Fibroblast of skin of abdomen (primary cell): ENCODE measurements at regions not wholly inside any gene's neighbourhood (a gene's known extent, or its start where the extent isn't known, plus 50 kb on each side); places are given as distances from the start of the nearest gene placed in this dataset.
"Not testable (repeated sequence)": the region's sequence is repeated elsewhere in the genome, so short reads cannot be mapped to it uniquely, and the experiment has no call there.

Experiments used
- DNase-seq: peaks from one replicate; pipeline ENCODE4 v3.0.0-alpha.2; 2013

DNA sequence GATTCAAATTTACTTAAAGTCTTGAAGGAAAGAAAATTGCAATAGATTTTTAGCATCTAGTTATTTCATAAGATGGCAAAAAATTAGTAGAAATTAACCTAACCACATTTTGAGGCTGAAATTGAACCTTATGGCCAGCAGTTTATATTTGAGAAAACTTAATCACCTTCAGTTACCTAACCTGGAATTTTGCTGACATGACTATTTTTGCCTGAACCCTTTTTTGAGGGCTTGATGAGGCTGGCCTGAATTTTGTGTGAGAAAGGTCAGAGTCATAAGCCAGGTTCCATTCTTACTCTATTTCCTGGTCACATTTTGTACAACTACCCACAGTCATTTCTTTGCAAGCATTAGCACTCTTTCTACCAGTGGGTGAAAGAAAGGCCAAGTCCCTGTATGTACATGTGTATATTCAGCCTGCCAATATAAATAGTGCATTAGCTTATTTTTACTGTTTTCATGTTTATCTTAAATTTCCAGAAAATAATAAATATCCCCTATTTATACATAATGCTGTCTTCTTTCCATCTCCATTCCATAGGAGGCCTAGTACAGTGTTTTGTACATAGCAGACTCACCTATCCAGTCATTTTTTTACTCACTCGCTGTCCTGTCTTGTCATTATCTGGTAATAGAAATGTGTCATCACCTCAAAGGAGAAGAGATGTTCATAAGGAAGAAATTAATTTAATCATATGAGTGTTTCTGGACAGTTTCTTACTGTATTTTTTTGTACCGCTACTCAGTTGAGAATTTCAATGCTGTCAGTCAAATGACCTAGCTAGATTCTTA is 108.4 kb upstream of the SGCD start:
- DNase-seq, result no peak

DNA sequence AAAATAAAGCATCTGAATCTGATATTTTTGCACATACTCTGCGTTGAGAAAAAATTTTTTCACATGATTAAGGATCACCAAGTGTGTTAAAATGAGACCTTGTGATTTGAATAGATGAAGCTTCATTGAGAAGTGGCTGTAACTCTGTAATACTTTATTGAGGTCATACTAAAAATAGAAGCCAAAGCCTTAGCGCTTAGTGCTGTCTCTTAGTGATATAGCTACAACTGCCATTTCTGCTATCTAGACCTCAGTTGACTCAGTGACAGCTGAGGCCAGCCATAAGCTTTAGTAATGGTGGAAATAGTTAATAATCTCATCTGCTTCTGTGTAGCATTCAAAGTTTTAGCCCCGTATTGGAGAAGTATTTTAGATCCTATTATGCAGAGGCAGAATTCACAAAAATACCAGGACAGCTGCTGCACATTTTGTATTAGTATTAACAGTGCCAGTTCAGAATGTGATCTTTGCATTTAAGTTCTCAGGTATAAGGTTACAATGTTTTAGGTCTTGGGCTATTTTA is 107.4 kb upstream of the SGCD start:
- DNase-seq, result no peak

DNA sequence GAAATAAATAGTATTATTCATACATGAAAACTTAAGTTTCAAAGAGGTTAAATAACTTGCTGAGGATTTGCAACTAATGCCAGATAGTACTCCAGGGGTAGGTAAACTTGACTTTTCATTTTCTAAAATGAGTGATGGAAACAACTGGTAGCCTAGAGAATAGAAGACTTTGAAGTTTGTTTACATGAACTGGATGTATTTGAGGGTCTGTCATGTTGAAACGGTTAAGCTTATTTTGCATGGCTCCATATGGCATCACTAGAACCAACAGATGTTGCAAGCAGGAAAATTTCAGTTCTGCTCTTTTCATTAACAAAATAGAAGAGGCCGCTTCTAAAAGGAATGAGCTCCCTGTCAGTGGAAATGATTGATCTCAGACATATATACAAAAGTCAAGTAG is 105.1 kb upstream of the SGCD start:
- DNase-seq, result no peak

DNA sequence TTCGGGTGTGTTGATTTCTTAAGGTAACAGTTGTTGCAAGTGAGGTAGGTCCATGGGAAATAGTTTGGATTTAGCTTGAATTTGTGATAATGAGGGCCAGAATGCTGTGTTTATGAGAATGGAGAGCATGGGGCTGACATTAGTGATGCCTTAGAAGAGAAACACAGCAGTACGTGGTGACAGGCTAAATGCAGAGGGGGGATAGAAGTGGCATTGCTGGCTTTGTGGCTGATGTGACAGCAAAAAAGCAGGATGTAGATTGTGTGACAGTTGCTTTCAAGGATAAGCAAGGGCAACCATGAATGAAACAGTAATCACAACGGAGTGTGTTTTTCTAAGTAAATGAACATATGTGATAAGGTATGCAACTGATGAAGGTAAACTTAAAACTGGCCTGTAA is 103.4 kb upstream of the SGCD start:
- no peak for DNase-seq

DNA sequence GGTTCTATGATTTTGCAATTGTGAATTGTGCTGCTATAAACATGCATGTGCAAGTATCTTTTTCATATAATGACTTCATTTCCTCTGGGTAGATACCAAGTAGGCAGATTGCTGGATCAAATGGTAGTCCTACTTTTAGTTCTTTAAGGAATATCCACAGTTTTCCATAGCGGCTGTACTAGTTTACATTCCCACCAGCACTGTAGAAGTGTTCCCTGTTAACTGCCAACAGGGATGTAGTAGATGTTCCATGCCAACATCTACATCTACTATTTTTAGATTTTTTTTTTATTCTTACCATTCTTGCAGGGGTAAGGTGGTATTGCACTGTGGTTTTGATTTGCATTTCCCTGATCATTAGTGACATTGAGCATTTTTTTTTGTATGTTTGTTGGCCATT is 100.5 kb upstream of the SGCD start:
- DNase-seq, result not testable (repeated sequence)

DNA sequence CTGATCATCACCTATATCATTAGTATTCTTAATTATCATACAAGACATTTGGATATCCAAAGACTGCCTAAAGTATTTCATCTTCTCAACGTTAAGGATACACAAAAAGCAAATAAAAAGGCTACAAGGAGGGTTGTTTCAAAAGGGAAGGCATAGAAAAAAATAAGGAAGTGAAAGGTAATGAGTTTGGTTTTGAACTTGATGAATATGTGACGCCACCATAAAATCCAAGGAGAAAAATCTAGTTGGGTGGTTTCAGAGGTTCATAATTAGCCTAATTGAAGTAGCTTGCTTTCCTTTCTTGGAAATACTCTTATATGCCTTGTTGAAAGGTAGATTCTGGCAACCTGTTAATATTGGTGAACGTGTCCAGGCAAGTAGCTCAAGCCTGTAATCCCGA is 96.1 kb upstream of the SGCD start:
- DNase-seq, result no peak

DNA sequence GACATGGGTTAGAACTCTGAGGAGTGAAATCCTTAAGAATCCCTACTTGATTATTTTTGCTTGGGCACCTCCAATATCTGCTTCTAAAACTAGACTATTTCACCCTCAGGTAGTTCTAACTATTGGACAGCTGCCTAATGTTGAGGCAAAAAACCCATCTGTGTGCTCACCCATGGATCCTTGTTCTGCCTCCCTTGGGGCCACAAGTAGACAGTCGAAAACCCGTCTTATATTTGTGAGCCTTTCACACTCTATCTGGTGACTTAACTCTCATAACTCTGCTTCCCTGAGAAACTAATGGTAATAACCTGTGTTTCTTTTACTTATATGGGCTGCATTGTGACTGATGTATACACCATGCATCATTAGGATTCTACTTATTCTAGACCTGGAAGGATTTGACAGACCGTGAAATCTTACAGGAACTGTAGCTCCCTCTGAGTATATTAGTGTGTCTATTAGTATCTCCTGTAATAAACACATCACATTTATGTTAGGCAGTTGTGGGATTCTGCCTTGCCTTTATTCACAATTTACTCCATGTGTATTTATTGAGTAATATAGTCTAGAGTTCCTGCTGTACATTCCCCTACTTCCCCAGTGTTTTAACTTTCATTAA is 94.6 kb upstream of the SGCD start:
- DNase-seq, result no peak

DNA sequence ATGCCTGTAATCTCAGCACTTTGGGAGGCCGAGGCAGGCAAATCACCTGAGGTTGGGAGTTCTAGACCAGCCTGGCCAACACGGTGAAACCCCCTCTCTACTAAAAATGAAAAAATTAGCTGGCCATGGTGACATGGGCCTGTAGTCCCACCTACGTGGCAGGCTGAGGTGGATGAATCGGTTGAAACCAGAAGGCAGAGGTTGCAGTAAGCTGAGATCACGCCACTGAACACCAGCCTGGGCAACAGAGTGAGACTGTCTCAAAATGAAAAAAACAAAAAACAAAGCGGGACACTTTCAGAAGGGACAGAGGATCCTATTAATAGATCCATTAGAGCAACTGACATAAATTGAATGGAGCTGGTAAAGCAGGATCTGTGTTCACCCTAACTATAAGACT is 89.6 kb upstream of the SGCD start:
- no peak for DNase-seq

DNA sequence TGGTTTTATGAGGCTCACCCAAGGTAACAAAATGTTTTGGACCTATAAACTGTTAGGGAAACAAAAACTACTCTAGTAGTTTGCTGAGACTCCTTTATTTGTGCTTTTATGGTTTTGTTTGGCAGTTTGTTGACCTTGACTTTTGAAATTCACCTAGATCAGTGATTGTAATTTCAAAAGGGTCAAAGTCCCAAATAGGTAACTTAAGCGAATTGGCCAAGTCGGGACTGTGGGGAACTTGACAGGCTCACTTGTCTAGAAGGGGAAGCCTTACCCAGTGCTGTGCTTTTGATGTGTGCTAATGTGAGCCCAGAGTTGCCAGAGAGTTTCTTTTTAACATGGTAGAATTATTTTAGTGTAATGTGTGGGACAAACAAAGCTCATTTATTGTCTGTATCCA is 87.2 kb upstream of the SGCD start:
- no peak for DNase-seq

DNA sequence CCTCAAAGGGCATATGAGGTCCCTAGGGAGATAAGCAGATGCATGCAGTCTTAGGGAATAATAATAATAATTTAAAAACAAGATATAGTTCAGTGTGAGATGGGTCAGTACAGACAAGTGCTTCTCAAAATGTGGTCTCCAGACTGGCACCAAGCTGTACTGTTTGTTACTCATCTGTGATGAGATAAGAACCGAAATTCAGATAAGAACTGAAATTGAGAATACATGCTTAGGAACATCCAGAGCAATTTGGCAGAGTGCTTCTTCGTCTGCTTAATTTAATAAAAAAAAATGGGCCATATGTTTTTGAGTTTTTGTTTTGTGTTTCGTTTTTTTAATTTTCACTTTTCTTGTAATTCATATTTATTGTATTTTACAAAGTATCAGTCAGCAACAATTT is 86.5 kb upstream of the SGCD start:
- no peak for DNase-seq

DNA sequence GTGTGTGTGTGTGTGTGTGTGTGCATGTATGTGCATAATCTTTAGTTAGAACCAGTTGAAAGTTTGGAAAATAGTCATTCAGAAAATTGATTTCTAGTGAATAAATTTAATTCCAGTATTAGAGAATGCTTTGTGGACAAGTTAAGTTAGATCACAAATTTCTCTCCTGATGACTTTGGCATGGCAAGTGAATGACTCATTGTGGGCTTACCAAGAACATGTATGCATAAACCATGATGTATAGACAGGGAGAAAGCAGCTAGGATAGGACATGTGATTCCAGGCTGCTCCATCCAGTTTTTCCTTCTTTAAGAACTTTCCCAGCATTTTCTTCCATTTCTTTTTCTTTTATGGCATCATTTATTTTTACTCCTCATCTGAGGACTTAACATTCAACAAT is 85.7 kb upstream of the SGCD start:
- DNase-seq, result peak; percentile 77

DNA sequence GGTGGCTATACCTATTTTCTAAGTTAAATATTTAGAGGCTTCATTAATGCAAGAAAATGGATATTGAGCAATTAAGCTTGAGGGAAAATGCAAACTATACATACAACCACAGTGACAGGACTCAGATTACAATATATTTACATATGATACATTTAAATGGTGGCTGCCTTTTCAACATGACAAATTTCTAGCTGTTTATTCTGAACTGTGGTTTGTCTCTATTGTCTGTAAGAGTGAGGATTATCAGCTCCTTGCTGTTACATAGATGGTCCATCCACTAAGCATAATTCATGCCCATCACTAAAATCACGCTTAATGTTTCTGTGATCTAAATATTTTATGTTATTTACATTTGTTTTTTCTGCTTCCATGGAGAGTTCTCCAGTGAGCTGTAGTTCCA is 81.1 kb upstream of the SGCD start:
- no peak for DNase-seq

DNA sequence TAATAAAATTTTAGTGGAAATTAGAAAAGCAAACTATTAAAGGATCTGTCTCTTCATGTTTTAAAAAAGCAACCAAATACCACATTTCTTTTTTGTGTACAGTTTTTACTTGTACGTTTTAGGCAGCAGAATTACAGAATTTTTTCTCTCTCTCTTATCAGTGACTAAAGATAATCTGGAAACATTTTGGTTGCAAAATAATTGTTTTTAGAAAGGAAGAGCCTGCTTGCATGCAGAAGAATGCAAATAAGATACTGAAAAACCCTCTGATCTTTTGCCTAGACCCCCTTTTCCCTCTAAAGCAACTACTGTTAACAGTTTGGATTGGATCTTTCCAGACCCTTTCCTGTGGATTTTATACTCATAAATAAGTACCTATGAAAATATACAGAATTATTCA is 75.9 kb upstream of the SGCD start:
- DNase-seq, result no peak

DNA sequence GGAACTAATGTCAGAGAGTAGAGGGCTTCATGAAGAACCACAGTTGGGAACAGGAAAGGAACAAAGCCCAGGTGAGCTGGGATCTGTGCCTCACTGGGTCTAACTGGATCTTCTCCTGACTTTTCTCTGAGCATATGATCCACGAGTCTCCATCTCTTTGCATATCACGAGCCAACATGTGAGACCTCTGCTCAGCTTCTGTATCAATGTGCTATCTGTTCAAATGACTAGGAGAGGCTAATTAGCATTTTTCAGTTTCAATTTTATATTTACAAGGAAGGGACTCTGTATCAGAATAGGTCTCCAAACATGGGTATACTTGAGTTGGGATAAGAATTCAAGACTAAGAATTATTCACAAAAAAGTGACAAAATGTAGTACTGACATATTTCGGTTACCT is 73.8 kb upstream of the SGCD start:
- DNase-seq, result no peak

DNA sequence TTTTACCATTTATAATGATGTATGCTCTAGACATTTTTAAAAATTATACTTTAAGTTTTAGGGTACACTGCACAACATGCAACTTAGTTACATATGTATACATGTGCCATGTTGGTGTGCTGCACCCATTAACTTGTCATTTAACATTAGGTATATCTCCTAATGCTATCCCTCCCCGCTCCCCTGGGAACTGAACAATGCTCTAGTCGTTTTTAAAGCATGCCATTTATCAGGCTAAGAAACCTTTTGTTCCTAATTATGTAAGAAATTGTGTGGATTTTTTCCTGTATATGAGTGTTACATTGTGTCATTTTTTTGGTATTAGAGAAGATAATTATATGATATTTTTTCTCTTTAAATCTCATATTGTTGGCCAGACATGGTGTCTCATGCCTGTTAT is 72.8 kb upstream of the SGCD start:
- peak; percentile 48 for DNase-seq

DNA sequence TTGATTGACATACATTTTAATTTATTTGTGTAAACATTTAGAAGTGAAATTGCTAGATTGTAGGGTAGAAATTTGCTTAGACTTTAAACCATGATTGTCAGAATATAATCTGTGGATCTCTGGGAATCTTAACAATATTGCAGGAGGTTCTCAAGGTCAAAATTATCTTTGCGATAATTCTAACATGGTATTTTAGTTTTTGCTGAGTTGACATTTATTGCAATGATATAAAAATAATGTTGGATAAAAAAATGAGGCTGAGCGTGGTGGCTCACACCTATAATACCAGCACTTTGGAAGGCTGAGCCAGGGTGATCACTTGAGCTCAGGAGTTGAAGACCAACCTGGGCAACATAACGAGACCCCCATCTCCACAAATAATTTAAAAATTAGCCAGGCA is 70.3 kb upstream of the SGCD start:
- DNase-seq, result no peak

DNA sequence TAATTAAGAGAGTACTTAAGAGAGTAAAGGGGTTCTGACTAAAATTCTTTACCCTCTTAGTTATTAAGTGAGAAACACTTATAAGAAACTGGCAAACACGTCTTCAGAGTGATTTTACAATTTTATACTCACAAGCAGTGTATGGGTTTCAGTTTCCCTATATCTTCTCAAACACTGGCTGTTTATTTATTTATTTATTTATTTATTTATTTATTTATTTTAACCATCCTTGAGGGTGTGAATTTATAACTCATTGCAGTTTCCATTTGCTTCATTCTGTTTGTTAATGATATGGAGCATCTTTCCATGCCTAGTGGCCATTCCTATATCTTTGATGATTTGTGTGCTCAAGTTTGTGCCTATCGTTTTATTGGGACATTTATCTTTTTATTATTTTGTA is 68.0 kb upstream of the SGCD start:
- DNase-seq, result no peak

DNA sequence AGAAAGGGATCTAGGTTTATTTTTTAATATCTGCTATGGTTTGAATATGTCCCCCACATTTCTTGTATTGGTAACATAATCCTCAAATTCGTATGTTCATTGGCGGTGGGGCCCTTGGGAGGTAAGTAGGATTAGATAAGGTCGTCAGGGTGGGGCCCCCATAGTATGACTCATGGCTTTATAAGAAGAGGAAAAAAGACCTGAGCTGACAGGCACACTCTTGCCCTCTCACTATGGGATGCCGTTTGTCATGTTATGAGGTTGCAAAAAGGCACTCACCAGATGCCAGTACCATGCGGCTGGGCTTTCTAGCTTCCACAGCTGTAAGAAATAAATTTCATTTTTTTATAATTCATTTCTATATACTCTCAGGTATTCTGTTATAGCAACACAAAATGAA is 67.3 kb upstream of the SGCD start:
- DNase-seq, result no peak

DNA sequence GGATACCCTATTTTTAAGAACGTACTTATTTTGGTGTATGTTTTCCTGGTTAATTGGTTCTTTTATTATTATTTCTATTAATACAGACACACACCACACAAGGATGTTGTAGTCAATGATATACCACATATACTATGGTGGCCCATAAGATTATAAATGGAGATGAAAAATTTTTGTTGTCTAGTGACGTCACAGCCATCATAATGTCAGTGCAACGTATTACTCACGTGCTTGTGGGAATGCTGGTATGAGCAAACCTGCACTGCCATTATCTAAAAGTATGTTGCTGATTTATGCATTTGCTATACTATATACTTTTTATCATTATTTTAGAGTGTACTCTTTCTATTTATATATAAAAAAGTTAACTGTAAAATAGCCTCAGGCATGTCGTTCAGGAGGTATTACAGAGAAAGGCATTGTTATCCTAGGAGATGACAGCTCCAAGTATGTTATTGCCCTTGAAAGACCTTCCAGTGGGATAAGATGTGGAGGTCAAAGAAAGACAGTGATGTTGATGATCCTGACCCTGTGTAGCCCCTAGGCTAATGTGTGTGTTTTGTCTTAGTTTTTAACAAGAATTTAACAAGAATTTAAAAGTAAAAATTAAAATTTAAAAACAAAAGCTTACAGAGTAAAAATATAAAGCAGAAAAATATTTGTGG is 65.6 kb upstream of the SGCD start:
- DNase-seq, result no peak

DNA sequence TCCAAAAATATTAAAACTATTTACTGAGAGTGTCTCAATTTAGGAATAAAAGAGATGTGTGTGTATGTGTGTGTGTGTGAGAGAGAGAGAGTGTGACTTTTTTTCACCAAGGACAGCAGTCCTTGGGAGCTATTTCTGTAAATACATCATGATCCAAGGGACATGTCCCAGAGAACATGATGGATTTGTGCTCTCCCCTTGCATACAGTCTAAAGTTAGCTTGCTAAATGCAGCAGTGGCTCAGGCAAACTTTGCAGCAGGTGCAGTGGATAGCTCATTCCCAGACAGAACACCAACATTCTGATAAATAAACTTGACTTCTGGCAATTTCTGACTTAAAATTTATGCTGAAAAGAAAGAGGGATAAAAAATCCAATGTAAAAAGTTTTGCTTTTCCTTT is 55.4 kb upstream of the SGCD start:
- DNase-seq, result no peak

DNA sequence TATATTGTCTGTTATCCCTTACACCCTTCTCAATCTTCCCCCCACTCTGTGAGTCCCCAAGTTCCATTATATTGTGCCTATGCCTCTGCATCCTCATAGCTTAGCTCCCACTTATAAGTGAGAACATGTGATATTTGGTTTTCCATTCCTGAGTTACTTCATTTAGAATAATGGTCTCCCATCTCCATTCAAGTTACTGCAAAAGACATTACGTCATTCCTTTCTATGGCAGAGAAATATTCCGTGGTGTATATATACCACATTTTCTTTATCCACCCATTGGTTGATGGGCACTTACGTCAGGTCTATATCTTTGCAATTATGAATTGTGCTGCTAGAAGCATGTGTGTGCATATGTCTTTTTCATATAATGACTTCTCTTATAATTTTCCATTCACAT is 54.8 kb upstream of the SGCD start:
- no peak for DNase-seq

DNA sequence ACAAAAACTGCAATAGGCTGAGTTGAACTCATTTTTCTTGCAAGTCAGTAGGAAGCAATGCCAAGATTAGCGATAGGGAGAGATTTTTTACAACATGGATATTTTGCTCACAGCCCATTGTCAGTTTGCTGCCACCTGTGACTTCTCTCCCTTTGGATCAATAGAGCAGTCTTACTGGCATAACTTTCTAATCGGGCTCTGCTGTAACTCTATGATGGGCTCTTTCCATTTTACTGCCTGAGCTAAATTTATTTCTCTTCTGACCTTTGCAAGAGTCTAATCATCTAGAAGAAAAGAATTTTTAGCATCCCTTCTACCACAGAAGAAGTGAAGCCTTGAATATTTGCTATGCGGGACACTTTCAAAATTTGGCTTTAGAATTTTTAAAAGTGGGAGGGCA is 53.6 kb upstream of the SGCD start:
- DNase-seq, result no peak

DNA sequence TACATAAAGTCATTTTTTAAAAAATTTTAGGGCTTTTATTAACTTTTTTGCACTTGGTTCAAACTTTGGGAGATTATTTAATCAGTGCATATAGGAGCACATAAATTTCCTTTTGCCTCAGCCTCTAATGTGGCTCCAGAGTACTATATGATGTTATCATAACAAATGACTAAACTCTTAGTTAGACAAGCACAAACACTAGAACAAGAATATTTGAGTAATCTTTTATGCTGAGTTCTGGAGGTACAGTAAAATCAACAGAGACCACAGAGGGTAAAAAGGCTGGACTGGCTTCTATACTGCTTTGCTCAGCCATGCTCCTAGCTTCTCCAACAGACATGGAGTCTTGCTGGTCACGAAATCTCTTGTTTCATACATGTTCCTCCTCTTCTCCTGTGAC is 52.5 kb upstream of the SGCD start:
- DNase-seq, result no peak
